Sigmoid colon (tissue), 6 donors: ENCODE measurements at regions not wholly inside any gene's neighbourhood (a gene's known extent, or its start where the extent isn't known, plus 50 kb on each side); places are given as distances from the start of the nearest gene placed in this dataset.
A peak's percentile ranks its signal among the peaks of the same experiment; 100 is the strongest.

ENCODE experiments used
- DNase-seq: peaks from one replicate; pipeline ENCODE4 v3.0.0-alpha.2; 2019
- H3K27ac ChIP-seq, 4 donors: fragments of 200-600 bp; sonication (generic); one replicate each; pipeline ENCODE4 v1.5.1; 2016 to 2019; ENCODE audit warnings: mild to moderate bottlenecking in 1 of 4
- H3K27me3 ChIP-seq, 3 donors: fragments of 200-600 bp; sonication (generic); one replicate each; pipeline ENCODE4 v1.5.1; 2019; ENCODE audit warnings: mild to moderate bottlenecking in 1 of 3
- H3K36me3 ChIP-seq, 4 donors: fragments of 200-600 bp; sonication (generic); one replicate each; pipeline ENCODE4 v1.5.1; 2016 to 2019
- H3K4me1 ChIP-seq, 4 donors: fragments of 200-600 bp; sonication (generic); one replicate each; pipeline ENCODE4 v1.5.1; 2017 to 2019
- H3K4me3 ChIP-seq, 4 donors: fragments of 200-600 bp; sonication (generic); one replicate each; pipeline ENCODE4 v1.5.1; 2017 to 2019; ENCODE audit warnings: mild to moderate bottlenecking in 2 of 4, moderate library complexity in 1 of 4
- H3K9me3 ChIP-seq, 4 donors: fragments of 200-600 bp in 3 of 4; sonication (generic) in 3 of 4; one replicate each; pipeline versions ENCODE4 v1.5.1 to v1.6.1; 2013 to 2019
- CTCF ChIP-seq, 4 experiments: fragments of 450-650 bp in 3 of 4; fragments of 200-600 bp in 1 of 4; IDR thresholded peaks; one replicate each; pipeline ENCODE4 v1.5.1; 2016 to 2019; ENCODE audit warnings: antibody characterized with exemption in 4 of 4, mild to moderate bottlenecking in 3 of 4, moderate library complexity in 2 of 4
- EP300 ChIP-seq, 4 donors: sonication (generic); formaldehyde crosslinking; IDR thresholded peaks; one replicate each; pipeline ENCODE4 v1.6.1; 2017; ENCODE audit warnings: antibody characterized with exemption in 4 of 4
- POLR2A ChIP-seq, 2 donors: fragments of 450-650 bp; IDR thresholded peaks; one replicate each; pipeline ENCODE4 v1.6.1; 2016; ENCODE audit warnings: antibody characterized with exemption in 2 of 2, mild to moderate bottlenecking in 2 of 2, moderate library complexity in 2 of 2
- POLR2AphosphoS5 ChIP-seq, 4 donors: sonication (generic); formaldehyde crosslinking; IDR thresholded peaks; one replicate each; pipeline ENCODE4 v1.6.1; 2017; ENCODE audit warnings: antibody characterized with exemption in 4 of 4
- WGBS, 2 donors: extraction: QIAGEN DNeasy Blood & Tissue Kit; methylation state at CpG; one replicate each; pipeline ENCODE4 v1.1.7; 2013; 5-methylcytosine and 5-hydroxymethylcytosine counted together
- intact Hi-C: fragments of 100-400 bp; cut with DNase I; formaldehyde crosslinking; loops from one replicate; pipeline ENCODE4 v1.15.1; 2023
- donor health status: healthy with polysubstance abuse.
- donor health status: healthy.

- TF ChIP-seq CTCF (IDR thresholded peaks at IDR 0.05) (no peak), EP300 (IDR thresholded peaks at IDR 0.05) (peak in 1 of 4 donors; percentile 40), POLR2AphosphoS5 (IDR thresholded peaks at IDR 0.05) (peak in 2 of 4 donors; percentile 51 to 55), POLR2A (IDR thresholded peaks at IDR 0.05) (no peak)
- no peaks in the 10 kb centered on the region for H3K27me3 ChIP-seq
- H3K36me3 ChIP-seq: no peaks in the 10 kb centered on the region
- WGBS, 2 donors: 23 to 46% methylated on average over 25 of the region's 25 CpGs
- H3K9me3 ChIP-seq: no peaks in the 10 kb centered on the region
- H3K4me3 ChIP-seq: peak overlapping the region in 1 of 4 donors; percentile 9
- peaks cover 0 to 85% (median 60%) of the 10 kb centered on the region in 4 donors for H3K4me1 ChIP-seq
- H3K27ac ChIP-seq: peak overlapping the region in 3 of 4 donors; percentile 83 to 87 (median 85)
- intact Hi-C loops: loop anchor here (2.0 kb wide), 1 partner anchor 15 kb away; no protein-coding TSS in a partner anchor
- DNase-seq: peak; percentile 84
Measured at GRCh38 chr20:62539198-62540045, 63.6 kb upstream of the GATA5 start.

- intact Hi-C loops: no loop called here
- peak overlapping the region in 3 of 4 donors; percentile 83 to 87 (median 85) for H3K27ac ChIP-seq
- H3K9me3 ChIP-seq: no peaks in the 10 kb centered on the region
- no peak overlapping the region for H3K4me3 ChIP-seq
- WGBS, 2 donors: 77 to 86% methylated on average over 14 of the region's 14 CpGs
- peaks cover 0 to 85% (median 60%) of the 10 kb centered on the region in 4 donors for H3K4me1 ChIP-seq
- TF ChIP-seq POLR2A (IDR thresholded peaks at IDR 0.05): no peak
- TF ChIP-seq POLR2AphosphoS5 (IDR thresholded peaks at IDR 0.05): no peak
- TF ChIP-seq CTCF (IDR thresholded peaks at IDR 0.05): no peak
- TF ChIP-seq EP300 (IDR thresholded peaks at IDR 0.05): no peak
- peaks cover 0 to 8% (median 0%) of the 10 kb centered on the region in 4 donors for H3K36me3 ChIP-seq
- H3K27me3 ChIP-seq: no peaks in the 10 kb centered on the region
- DNase-seq: no peak
Measured at GRCh38 chr20:62540504-62540903, 64.7 kb upstream of the GATA5 start.

GRCh38 chr20:62542862-62543261 lies 67.1 kb upstream of the GATA5 start:
- intact Hi-C loops: no loop called here
- no peaks in the 10 kb centered on the region for H3K27me3 ChIP-seq
- WGBS, 2 donors: 70 to 79% methylated on average over 14 of the region's 14 CpGs

GRCh38 chr20:62543470-62544302 lies 67.9 kb upstream of the GATA5 start:
- DNase-seq: no peak
- intact Hi-C loops: no loop called here
- Histone ChIP-seq H3K36me3 (peaks cover 0 to 17% (median 0%) of the 10 kb centered on the region in 4 donors), H3K27me3 (no peaks in the 10 kb centered on the region), H3K27ac (peak overlapping the region in 1 of 4 donors; percentile 34), H3K4me3 (no peak overlapping the region), H3K9me3 (no peaks in the 10 kb centered on the region), H3K4me1 (peaks cover 0 to 78% (median 52%) of the 10 kb centered on the region in 4 donors)
- TF ChIP-seq POLR2A (IDR thresholded peaks at IDR 0.05) (no peak), CTCF (IDR thresholded peaks at IDR 0.05) (no peak), POLR2AphosphoS5 (IDR thresholded peaks at IDR 0.05) (peak in 2 of 4 donors; percentile 22 to 37), EP300 (IDR thresholded peaks at IDR 0.05) (no peak)
- 79 to 81% methylated on average over 27 of the region's 27 CpGs for WGBS, 2 donors

More at GRCh38 chr20:62542862-62543261, 67.1 kb upstream of the GATA5 start:
- Histone ChIP-seq H3K36me3 (peaks cover 0 to 17% (median 0%) of the 10 kb centered on the region in 4 donors), H3K9me3 (no peaks in the 10 kb centered on the region), H3K4me3 (no peak overlapping the region), H3K4me1 (peaks cover 0 to 78% (median 51%) of the 10 kb centered on the region in 4 donors), H3K27ac (peak overlapping the region in 1 of 4 donors; percentile 34)
- no peak for DNase-seq
- no peak for TF ChIP-seq EP300 (IDR thresholded peaks at IDR 0.05)
- no peak for TF ChIP-seq CTCF (IDR thresholded peaks at IDR 0.05)
- TF ChIP-seq POLR2AphosphoS5 (IDR thresholded peaks at IDR 0.05): no peak
- no peak for TF ChIP-seq POLR2A (IDR thresholded peaks at IDR 0.05)
